H1 (cell line): ENCODE measurements at regions not wholly inside any gene's neighbourhood (a gene's known extent, or its start where the extent isn't known, plus 50 kb on each side); places are given as distances from the start of the nearest gene placed in this dataset.

Source experiments
- CTCF ChIA-PET: fragments of 300-600 bp; sonication (Branson Sonifier 250); formaldehyde crosslinking; loops from one replicate; lab custom pipeline; 2021; ENCODE audit not compliant: partially characterized antibody; lab: Charles Lee
- POLR2A ChIA-PET: fragments of 300-600 bp; sonication (Branson Sonifier 250); formaldehyde crosslinking; loops from one replicate; lab custom pipeline; 2021; ENCODE audit warnings: inconsistent platforms; ENCODE audit not compliant: partially characterized antibody; lab: Charles Lee
- DNase-seq, 2 experiments: peaks; one replicate each; pipeline versions ENCODE4 v3.0.0 to v3.0.0-alpha.2; 2010 to 2022; ENCODE audit warnings: low spot score in 2 of 2, low read depth in 1 of 2, mixed read lengths in 1 of 2
- FAIRE-seq: peaks from 2 replicates; lab custom pipeline; 2011; peaks lifted over from hg19 to GRCh38; lab: Jason Lieb, UNC
- H2AFZ ChIP-seq: 2 replicates; pipeline ENCODE4 v1.8.1; 2012; ENCODE audit warnings: low read length, inconsistent platforms
- H2AK5ac ChIP-seq: 2 replicates; pipeline ENCODE4 v1.6.1; 2013; ENCODE audit warnings: low read depth, low read length
- H2BK120ac ChIP-seq: replicated peaks from 2 replicates; pipeline ENCODE3; 2013; ENCODE audit warnings: low read depth, low read length, inconsistent platforms
- H2BK12ac ChIP-seq: 2 replicates; pipeline ENCODE4 v1.6.1; 2013; ENCODE audit warnings: low read depth, low read length
- H2BK15ac ChIP-seq: 2 replicates; pipeline ENCODE4 v1.6.1; 2013; ENCODE audit warnings: low read length
- H2BK20ac ChIP-seq: 2 replicates; pipeline ENCODE4 v1.6.1; 2013; ENCODE audit warnings: low read length
- H2BK5ac ChIP-seq: 2 replicates; pipeline ENCODE4 v1.6.1; 2013; ENCODE audit warnings: low read depth, low read length
- H3K14ac ChIP-seq: 2 replicates; pipeline ENCODE4 v1.6.1; 2013; ENCODE audit warnings: inconsistent platforms; ENCODE audit not compliant: insufficient read length
- H3K18ac ChIP-seq: 2 replicates; pipeline ENCODE4 v1.6.1; 2013; ENCODE audit warnings: low read length; ENCODE audit errors: extremely low read depth
- H3K23ac ChIP-seq: 2 replicates; pipeline ENCODE4 v1.6.1; 2013; ENCODE audit warnings: inconsistent platforms; ENCODE audit not compliant: insufficient read length
- H3K23me2 ChIP-seq: 2 replicates; pipeline ENCODE4 v1.6.1; 2013; ENCODE audit warnings: low read depth, low read length
- H3K27ac ChIP-seq: 2 replicates; pipeline ENCODE4 v1.6.1; 2011; ENCODE audit warnings: low read depth, low read length, inconsistent platforms
- H3K27me3 ChIP-seq, 4 experiments: replicated peaks in 1 of 4; 1 replicate in 1 of 4; 2 replicates in 3 of 4; pipeline versions ENCODE4 v1.6.1 to v1.8.1; 2011 to 2013; ENCODE audit warnings: low read length in 3 of 4, mild to moderate bottlenecking in 3 of 4, inconsistent platforms in 2 of 4, mixed read lengths in 2 of 4, moderate library complexity in 1 of 4; ENCODE audit not compliant: control insufficient read depth in 3 of 4, insufficient read depth in 3 of 4; ENCODE audit errors: extremely low read depth in 1 of 4
- H3K36me3 ChIP-seq, 4 experiments: 2 replicates each; pipeline versions ENCODE4 v1.6.1 to v1.8.1; 2011 to 2013; ENCODE audit warnings: mild to moderate bottlenecking in 4 of 4, low read length in 3 of 4, moderate library complexity in 2 of 4, control low read depth in 1 of 4, inconsistent platforms in 1 of 4; ENCODE audit not compliant: insufficient read depth in 4 of 4, control insufficient read depth in 2 of 4
- H3K4ac ChIP-seq: replicated peaks from 2 replicates; pipeline ENCODE3; 2013; ENCODE audit warnings: low read length, low read depth, mixed read lengths, inconsistent platforms; ENCODE audit not compliant: insufficient read length
- H3K4me1 ChIP-seq, 4 experiments: replicated peaks in 1 of 4; 1 replicate in 1 of 4; 2 replicates in 3 of 4; pipeline versions ENCODE4 v1.6.1 to v1.8.1; 2011 to 2013; ENCODE audit warnings: low read length in 3 of 4, inconsistent platforms in 2 of 4, mixed read lengths in 1 of 4; ENCODE audit not compliant: insufficient read depth in 4 of 4, control insufficient read depth in 3 of 4
- H3K4me2 ChIP-seq, 2 experiments: 2 replicates each; pipeline versions ENCODE4 v1.6.1 to v1.8.1; 2011 to 2013; ENCODE audit warnings: low read depth in 2 of 2, low read length in 2 of 2, control low read depth in 1 of 2, inconsistent platforms in 1 of 2, mild to moderate bottlenecking in 1 of 2; ENCODE audit not compliant: insufficient read depth in 1 of 2
- H3K4me3 ChIP-seq, 4 experiments: fragments of 200-600, 300-600 bp in 1 of 4; sonication (generic), shearing (Covaris generic), sonication (Bioruptor Twin) in 1 of 4; 2 replicates each; pipeline versions ENCODE4 v1.5.1 to v1.8.1; 2011 to 2016; ENCODE audit warnings: low read length in 4 of 4, low read depth in 3 of 4, control low read depth in 2 of 4, inconsistent platforms in 2 of 4, mild to moderate bottlenecking in 2 of 4, mixed read lengths in 1 of 4, moderate library complexity in 1 of 4; ENCODE audit not compliant: insufficient read depth in 2 of 4; ENCODE audit errors: extremely low read depth in 1 of 4
- H3K56ac ChIP-seq: replicated peaks from 2 replicates; pipeline ENCODE3; 2013; ENCODE audit warnings: low read depth, mild to moderate bottlenecking, mixed read lengths, low read length, inconsistent platforms; ENCODE audit not compliant: insufficient read length
- H3K79me1 ChIP-seq: 2 replicates; pipeline ENCODE4 v1.6.1; 2013; ENCODE audit warnings: low read depth, low read length, control low read depth
- H3K79me2 ChIP-seq, 2 experiments: 2 replicates each; pipeline versions ENCODE4 v1.6.1 to v1.8.1; 2012 to 2013; ENCODE audit warnings: low read length in 2 of 2, mild to moderate bottlenecking in 2 of 2, inconsistent platforms in 1 of 2; ENCODE audit not compliant: insufficient read depth in 2 of 2, control insufficient read depth in 1 of 2
- H3K9ac ChIP-seq, 4 experiments: replicated peaks in 1 of 4; 1 replicate in 1 of 4; 2 replicates in 3 of 4; pipeline versions ENCODE4 v1.6.1 to v1.8.1; 2011 to 2013; ENCODE audit warnings: low read depth in 3 of 4, low read length in 3 of 4, control low read depth in 2 of 4, mild to moderate bottlenecking in 2 of 4, moderate library complexity in 2 of 4, inconsistent platforms in 1 of 4; ENCODE audit errors: extremely low read depth in 1 of 4
- H3K9me3 ChIP-seq, 2 experiments: 2 replicates each; pipeline versions ENCODE4 v1.6.1 to v1.8.1; 2012 to 2013; ENCODE audit warnings: mild to moderate bottlenecking in 2 of 2, moderate library complexity in 2 of 2, control low read depth in 1 of 2, inconsistent platforms in 1 of 2, low read depth in 1 of 2, low read length in 1 of 2, mixed read lengths in 1 of 2; ENCODE audit not compliant: insufficient read depth in 2 of 2
- H4K20me1 ChIP-seq, 2 experiments: replicated peaks in 1 of 2; 2 replicates each; pipeline versions ENCODE3 to v1.8.1; 2011 to 2013; ENCODE audit warnings: inconsistent platforms in 2 of 2, low read length in 2 of 2, mild to moderate bottlenecking in 1 of 2; ENCODE audit not compliant: insufficient read depth in 2 of 2, control insufficient read depth in 1 of 2
- H4K5ac ChIP-seq: 2 replicates; pipeline ENCODE4 v1.6.1; 2013; ENCODE audit warnings: low read length, low read depth, mixed read lengths, inconsistent platforms; ENCODE audit not compliant: insufficient read length
- H4K8ac ChIP-seq: 2 replicates; pipeline ENCODE4 v1.8.0; 2013; ENCODE audit warnings: mild to moderate bottlenecking, moderate library complexity, low read length, inconsistent platforms; ENCODE audit not compliant: insufficient read depth; ENCODE audit errors: extremely low read depth
- H4K91ac ChIP-seq: replicated peaks from 2 replicates; pipeline ENCODE3; 2013; ENCODE audit warnings: low read length, mixed read lengths, inconsistent platforms; ENCODE audit not compliant: insufficient read length
- BRCA1 ChIP-seq: IDR thresholded peaks from 2 replicates; pipeline ENCODE4 v1.6.1; 2012; ENCODE audit warnings: low read depth, low read length, improper control_type of control experiment
- CHD2 ChIP-seq: IDR thresholded peaks from 2 replicates; pipeline ENCODE4 v1.6.1; 2012; ENCODE audit warnings: low read length, improper control_type of control experiment
- CTBP2 ChIP-seq: IDR thresholded peaks from 2 replicates; pipeline ENCODE4 v1.7.0; 2011; ENCODE audit warnings: borderline replicate concordance, mild to moderate bottlenecking, moderate library complexity, mixed read lengths, low read length; ENCODE audit not compliant: insufficient read depth, insufficient read length
- JUND ChIP-seq: IDR thresholded peaks from 2 replicates; pipeline ENCODE4 v1.6.1; 2011; ENCODE audit warnings: mild to moderate bottlenecking, improper control_type of control experiment, low read length
- SP1 ChIP-seq: IDR thresholded peaks from 2 replicates; pipeline ENCODE4 v1.6.1; 2011; ENCODE audit warnings: low read depth, low read length
- ZNF274 ChIP-seq: IDR thresholded peaks from 2 replicates; pipeline ENCODE4 v1.7.0; 2012; ENCODE audit warnings: low read length, borderline replicate concordance; ENCODE audit errors: extremely low read depth
- WGBS, 2 experiments: shearing (Covaris generic) in 1 of 2; methylation state at CpG; one replicate each; pipeline versions ENCODE4 v1.1.6 to v1.1.7; 2013 to 2015; ENCODE audit warnings: low lambda C conversion rate in 2 of 2, mixed read lengths in 2 of 2, inconsistent platforms in 1 of 2, low coverage in 1 of 2, missing lambda C conversion rate in 1 of 2; ENCODE audit not compliant: insufficient replicate concordance in 2 of 2, insufficient coverage in 1 of 2, insufficient read length in 1 of 2; ENCODE audit errors: extremely low coverage in 1 of 2, missing lambda C conversion rate in 1 of 2; 5-methylcytosine and 5-hydroxymethylcytosine counted together

DNA sequence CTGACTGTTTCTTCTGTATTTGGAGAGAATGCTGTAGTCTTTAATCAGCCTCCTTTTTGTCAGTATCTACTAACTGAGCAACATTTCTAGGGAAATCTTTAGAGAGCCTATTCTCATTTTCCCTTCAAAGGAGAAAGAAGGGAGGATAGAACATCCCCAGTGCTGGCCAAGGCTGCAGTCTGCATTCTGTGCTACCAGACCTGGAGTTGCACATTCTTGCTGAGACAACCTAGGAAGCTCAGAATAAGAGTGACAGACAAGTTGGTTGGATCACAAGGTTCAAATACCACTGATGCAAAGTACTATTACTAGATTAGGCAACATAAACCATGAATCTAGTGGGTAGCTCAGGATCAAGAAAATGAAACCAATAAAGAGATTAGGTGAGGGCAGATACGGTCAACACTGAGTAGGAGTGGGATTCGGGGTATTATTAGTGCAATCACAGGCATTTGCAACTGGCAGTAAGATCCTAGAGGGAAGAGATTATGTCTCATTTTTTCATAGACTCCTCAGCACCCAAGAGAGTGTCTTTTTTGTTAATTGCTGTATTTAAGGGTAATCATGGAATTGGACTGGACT lies 213.5 kb upstream of the FAM83B start:
- no peak overlapping the region for H4K91ac ChIP-seq
- H3K4me1 ChIP-seq = no peaks in the 10 kb centered on the region
- H2AK5ac ChIP-seq = no peak overlapping the region
- H3K23ac ChIP-seq = no peak overlapping the region
- no peak overlapping the region for H3K14ac ChIP-seq
- CTCF ChIA-PET = interaction anchor here (1.4 kb wide), 1 partner anchor 12 kb away, joined by 6 read pairs; no protein-coding TSS in a partner anchor
- H3K79me2 ChIP-seq = no peaks in the 10 kb centered on the region
- H3K79me1 ChIP-seq = no peaks in the 10 kb centered on the region
- H2BK15ac ChIP-seq = no peak overlapping the region
- H3K4me3 ChIP-seq = no peak overlapping the region
- WGBS, 2 experiments = 94% methylated on average over 2 of the region's 2 CpGs; no CpG with 5 or more reads in 1 of the 2 experiments
- no peak overlapping the region for H3K9ac ChIP-seq
- no peak overlapping the region for H4K5ac ChIP-seq
- no peak overlapping the region for H2BK5ac ChIP-seq
- H2BK12ac ChIP-seq = no peak overlapping the region
- H3K9me3 ChIP-seq = no peaks in the 10 kb centered on the region
- H4K8ac ChIP-seq = no peak overlapping the region
- peak overlapping the region; percentile 12; the same call in 1 of the 2 replicates for H2AFZ ChIP-seq
- no peaks in the 10 kb centered on the region for H3K36me3 ChIP-seq
- DNase-seq = no peak
- H2BK20ac ChIP-seq = no peak overlapping the region
- no peak overlapping the region for H3K27ac ChIP-seq
- H2BK120ac ChIP-seq = no peak overlapping the region
- POLR2A ChIA-PET = no interaction called here
- no peak overlapping the region for H3K4me2 ChIP-seq
- H3K56ac ChIP-seq = no peak overlapping the region
- no peak for FAIRE-seq
- H4K20me1 ChIP-seq = no peaks in the 10 kb centered on the region
- H3K4ac ChIP-seq = no peak overlapping the region
- no peak overlapping the region for H3K18ac ChIP-seq
- no peak for TF ChIP-seq JUND
- TF ChIP-seq BRCA1 = no peak
- TF ChIP-seq SP1 = no peak
- TF ChIP-seq CHD2 = no peak
- TF ChIP-seq ZNF274 = no peak
- no peak for TF ChIP-seq CTBP2
- no peaks in the 10 kb centered on the region for H3K23me2 ChIP-seq
- no peaks in the 10 kb centered on the region for H3K27me3 ChIP-seq
